ENCODE measurements at regions not wholly inside any gene's neighbourhood (a gene's known extent, or its start where the extent isn't known, plus 50 kb on each side); places are given as distances from the start of the nearest gene placed in this dataset.

GRCh38 chr2:47651296-47651695, 80.5 kb upstream of the KCNK12 start:
- in situ Hi-C loops (cut with MboI; ENCODE audit: low sequenced_read_pairs, unreplicated experiment) = no loop called here
- no peak for DNase-seq (ENCODE audit: low spot score)
- no peak for TF ChIP-seq CTCF (IDR thresholded peaks at IDR 0.05; ENCODE audit: borderline replicate concordance, control extremely low read depth, extremely low read depth, insufficient read depth, missing control alignments)

GRCh38 chr2:47650001-47650535, 79.3 kb upstream of the KCNK12 start:
- no peak for TF ChIP-seq CTCF (IDR thresholded peaks at IDR 0.05; ENCODE audit: borderline replicate concordance, control extremely low read depth, extremely low read depth, insufficient read depth, missing control alignments)
- DNase-seq (ENCODE audit: low spot score) = no peak
- in situ Hi-C loops (cut with MboI; ENCODE audit: low sequenced_read_pairs, unreplicated experiment) = no loop called here

- TF ChIP-seq CTCF (IDR thresholded peaks at IDR 0.05; ENCODE audit: borderline replicate concordance, control extremely low read depth, extremely low read depth, insufficient read depth, missing control alignments) = no peak
- in situ Hi-C loops (cut with MboI; ENCODE audit: low sequenced_read_pairs, unreplicated experiment) = no loop called here
- no peak for DNase-seq (ENCODE audit: low spot score)
These were observed 74.5 kb upstream of the KCNK12 start for GRCh38 chr2:47645246-47645645.

- no peak for TF ChIP-seq CTCF (IDR thresholded peaks at IDR 0.05; ENCODE audit: borderline replicate concordance, control extremely low read depth, extremely low read depth, insufficient read depth, missing control alignments)
- in situ Hi-C loops (cut with MboI; ENCODE audit: low sequenced_read_pairs, unreplicated experiment) = no loop called here
- no peak for DNase-seq (ENCODE audit: low spot score)
These were observed 73.6 kb upstream of the KCNK12 start for GRCh38 chr2:47644351-47644750.

- in situ Hi-C loops (cut with MboI; ENCODE audit: low sequenced_read_pairs, unreplicated experiment) = no loop called here
- no peak for TF ChIP-seq CTCF (IDR thresholded peaks at IDR 0.05; ENCODE audit: borderline replicate concordance, control extremely low read depth, extremely low read depth, insufficient read depth, missing control alignments)
- DNase-seq (ENCODE audit: low spot score) = no peak
These were observed 70.6 kb upstream of the KCNK12 start for GRCh38 chr2:47641366-47641765.

- no peak for DNase-seq (ENCODE audit: low spot score)
- TF ChIP-seq CTCF (IDR thresholded peaks at IDR 0.05; ENCODE audit: borderline replicate concordance, control extremely low read depth, extremely low read depth, insufficient read depth, missing control alignments) = no peak
- in situ Hi-C loops (cut with MboI; ENCODE audit: low sequenced_read_pairs, unreplicated experiment) = no loop called here
These were observed 69.6 kb upstream of the KCNK12 start for GRCh38 chr2:47640356-47640755.

GRCh38 chr2:47639467-47639866, 68.7 kb upstream of the KCNK12 start:
- in situ Hi-C loops (cut with MboI; ENCODE audit: low sequenced_read_pairs, unreplicated experiment) = no loop called here
- no peak for DNase-seq (ENCODE audit: low spot score)
- TF ChIP-seq CTCF (IDR thresholded peaks at IDR 0.05; ENCODE audit: borderline replicate concordance, control extremely low read depth, extremely low read depth, insufficient read depth, missing control alignments) = no peak
